GM12878 (cell line): ENCODE measurements at regions not wholly inside any gene's neighbourhood (a gene's known extent, or its start where the extent isn't known, plus 50 kb on each side); places are given as distances from the start of the nearest gene placed in this dataset.

ENCODE experiments used
- ATAC-seq: fragments of 200-7000 bp; cut with Tn5 transposase; 3 replicates; pipeline ENCODE4 v1.9.1; 2020; ENCODE audit warnings: mild to moderate bottlenecking, moderate library complexity
- BruUV-seq: library from RNA; stranded (reverse); fragments of 400-500 nt; replicated peaks from 2 replicates; lab custom pipeline; 2021; lab: Mats Ljungman, UMichigan
- CTCF ChIA-PET: fragments of 300-600 bp; sonication (Branson Sonifier 250); formaldehyde crosslinking; extraction: SDS; loops from one replicate; lab custom pipeline; 2021; ENCODE audit warnings: inconsistent platforms; lab: Yijun Ruan, JAX
- POLR2A ChIA-PET: fragments of 350-600 bp; formaldehyde crosslinking; extraction: SDS; loops from one replicate; lab custom pipeline; 2021; ENCODE audit warnings: inconsistent platforms; lab: Charles Lee
- RAD21 ChIA-PET: fragments of 300-600 bp; sonication (Branson Sonifier 250); formaldehyde crosslinking; loops from one replicate; lab custom pipeline; 2023; ENCODE audit warnings: antibody characterized with exemption; ENCODE audit not compliant: unreplicated experiment; lab: Charles Lee
- SMC1A ChIA-PET: fragments of 300-600 bp; sonication (Branson Sonifier 250); formaldehyde crosslinking; loops from one replicate; lab custom pipeline; 2023; ENCODE audit not compliant: unreplicated experiment, uncharacterized antibody; lab: Charles Lee
- DNase-seq: peaks from one replicate; pipeline ENCODE4 v3.0.0-alpha.2; 2011; ENCODE audit warnings: low read depth, low spot score
- FAIRE-seq: peaks from 3 replicates; lab custom pipeline; 2011; peaks lifted over from hg19 to GRCh38; lab: Jason Lieb, UNC
- H2AFZ ChIP-seq: 2 replicates; pipeline ENCODE4 v1.6.0; 2011; ENCODE audit warnings: low read depth, low read length, control low read depth; ENCODE audit not compliant: control insufficient read depth
- H3K27ac ChIP-seq: 2 replicates; pipeline ENCODE4 v1.5.1; 2011; ENCODE audit warnings: control low read depth; ENCODE audit not compliant: control insufficient read depth, insufficient read depth
- H3K27me3 ChIP-seq, 2 experiments: replicated peaks in 1 of 2; 2 replicates each; pipeline versions ENCODE4 v1.6.0 to v1.6.1; 2011; ENCODE audit warnings: low read length in 1 of 2; ENCODE audit not compliant: control insufficient read depth in 2 of 2, insufficient read depth in 2 of 2
- H3K36me3 ChIP-seq, 2 experiments: 2 replicates each; pipeline ENCODE4 v1.5.1; 2011; ENCODE audit warnings: low read length in 1 of 2; ENCODE audit not compliant: control insufficient read depth in 2 of 2, insufficient read depth in 2 of 2
- H3K4me1 ChIP-seq: 2 replicates; pipeline ENCODE4 v1.6.1; 2011; ENCODE audit warnings: mild to moderate bottlenecking, low read length, moderate library complexity, mixed read lengths; ENCODE audit not compliant: control insufficient read depth, insufficient read depth
- H3K4me2 ChIP-seq: 2 replicates; pipeline ENCODE4 v1.6.0; 2011; ENCODE audit warnings: control low read depth; ENCODE audit not compliant: control insufficient read depth, insufficient read depth
- H3K4me3 ChIP-seq: fragments of 200-600 bp; sonication (generic); 2 replicates; pipeline ENCODE4 v1.5.1; 2016
- H3K79me2 ChIP-seq: 2 replicates; pipeline ENCODE4 v1.6.0; 2011; ENCODE audit warnings: low read length; ENCODE audit not compliant: control insufficient read depth, insufficient read depth
- H3K9ac ChIP-seq: 2 replicates; pipeline ENCODE4 v1.8.0; 2011; ENCODE audit warnings: low read length, control low read depth, mixed read lengths; ENCODE audit not compliant: control insufficient read depth, insufficient read depth
- H3K9me3 ChIP-seq: replicated peaks from 3 replicates; pipeline ENCODE4 v1.5.1; 2011; ENCODE audit warnings: mild to moderate bottlenecking, low read length; ENCODE audit not compliant: control insufficient read depth, insufficient read depth
- H4K20me1 ChIP-seq: 2 replicates; pipeline ENCODE4 v1.6.0; 2011; ENCODE audit not compliant: control insufficient read depth, insufficient read depth
- CBFB ChIP-seq: IDR thresholded peaks from 2 replicates; pipeline ENCODE4 v1.6.1; 2016; ENCODE audit warnings: antibody characterized with exemption, low read depth
- CEBPB ChIP-seq, 2 experiments: fragments of 150-350 bp in 1 of 2; IDR thresholded peaks; 2 replicates each; pipeline ENCODE4 v1.6.1; 2012 to 2014; ENCODE audit warnings: low read depth in 2 of 2, low read length in 2 of 2, borderline replicate concordance in 1 of 2, inconsistent platforms in 1 of 2
- ESRRA ChIP-seq: IDR thresholded peaks from 2 replicates; pipeline ENCODE4 v1.6.1; 2012; ENCODE audit warnings: mild to moderate bottlenecking, low read length, improper control_type of control experiment
- GABPA ChIP-seq: IDR thresholded peaks from 2 replicates; pipeline ENCODE4 v1.6.1; 2014; ENCODE audit warnings: antibody characterized with exemption, low read depth, mild to moderate bottlenecking, inconsistent platforms
- HCFC1 ChIP-seq: fragments of 150-350 bp; IDR thresholded peaks from 2 replicates; pipeline ENCODE4 v1.6.1; 2014; ENCODE audit warnings: low read length
- HDGF ChIP-seq: fragments of 450-650 bp; IDR thresholded peaks from 2 replicates; pipeline ENCODE4 v1.6.1; 2016; ENCODE audit warnings: antibody characterized with exemption
- LARP7 ChIP-seq: fragments of 450-650 bp; IDR thresholded peaks from 2 replicates; pipeline ENCODE4 v1.6.1; 2017; ENCODE audit warnings: mild to moderate bottlenecking
- MEF2A ChIP-seq: IDR thresholded peaks from 2 replicates; pipeline ENCODE4 v1.6.1; 2011; ENCODE audit warnings: low read depth, mild to moderate bottlenecking, low read length, moderate library complexity; ENCODE audit not compliant: insufficient read depth
- POLR2A ChIP-seq: IDR thresholded peaks from 2 replicates; pipeline ENCODE4 v1.6.1; 2011; ENCODE audit warnings: low read depth, mild to moderate bottlenecking, low read length
- RB1 ChIP-seq: fragments of 450-650 bp; formaldehyde crosslinking; IDR thresholded peaks from 2 replicates; pipeline ENCODE4 v1.6.1; 2017; ENCODE audit warnings: mild to moderate bottlenecking, borderline replicate concordance
- SREBF2 ChIP-seq: IDR thresholded peaks from 2 replicates; pipeline ENCODE4 v1.6.1; 2012; ENCODE audit warnings: mild to moderate bottlenecking, low read length
- TBL1XR1 ChIP-seq: IDR thresholded peaks from 2 replicates; pipeline ENCODE4 v1.6.1; 2012; ENCODE audit warnings: low read depth, low read length, improper control_type of control experiment
- TCF12 ChIP-seq: IDR thresholded peaks from 2 replicates; pipeline ENCODE4 v1.6.1; 2011; ENCODE audit warnings: low read depth, mild to moderate bottlenecking, low read length
- YY1 ChIP-seq: IDR thresholded peaks from 2 replicates; pipeline ENCODE4 v1.6.1; 2011; ENCODE audit warnings: low read depth, mild to moderate bottlenecking, low read length
- ZNF24 ChIP-seq: fragments of 450-650 bp; IDR thresholded peaks from 2 replicates; pipeline ENCODE4 v1.6.1; 2017; ENCODE audit warnings: antibody characterized with exemption, mild to moderate bottlenecking
- ZNF622 ChIP-seq: fragments of 450-650 bp; IDR thresholded peaks from 2 replicates; pipeline ENCODE4 v1.6.1; 2017; ENCODE audit warnings: mild to moderate bottlenecking, inconsistent platforms
- WGBS: methylation state at CpG from one replicate; pipeline ENCODE4 v1.1.6; 2016; ENCODE audit warnings: low lambda C conversion rate; ENCODE audit not compliant: insufficient replicate concordance, insufficient coverage; ENCODE audit errors: missing lambda C conversion rate; 5-methylcytosine and 5-hydroxymethylcytosine counted together
- in situ Hi-C: fragments of 300-500 bp; cut with MboI; formaldehyde crosslinking; loops from 9 replicates; pipeline ENCODE4 v1.14.3; 2018; ENCODE audit warnings: mixed read lengths
- intact Hi-C: fragments of 100-400 bp; cut with micrococcal nuclease; formaldehyde crosslinking; loops from one replicate; pipeline ENCODE4 v1.14.2; 2022; ENCODE audit not compliant: unreplicated experiment
- TF ChIP-seq, protein P1 (sequence below): fragments of 450-650 bp; IDR thresholded peaks from 2 replicates; pipeline ENCODE4 v1.6.1; 2017; ENCODE audit warnings: mild to moderate bottlenecking, moderate library complexity

DNA sequence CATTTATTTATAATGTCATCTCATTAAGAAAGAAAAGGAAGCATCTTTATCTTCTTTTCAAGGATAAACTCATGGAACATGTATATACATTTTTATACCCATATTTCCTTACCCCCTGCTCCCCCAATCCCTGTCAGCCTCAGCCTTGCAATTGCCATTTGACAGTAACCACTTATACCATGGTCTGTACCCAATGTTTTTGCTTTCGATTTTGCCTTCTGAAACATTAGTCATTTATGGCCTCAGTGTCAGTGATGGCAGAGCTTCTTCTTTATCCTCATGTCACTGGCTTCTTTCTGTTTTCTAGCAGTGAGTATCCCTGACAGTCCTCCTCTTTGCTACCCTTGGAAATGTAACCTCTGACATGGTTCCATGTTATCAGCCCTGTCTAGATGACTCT lies 228.4 kb downstream of the SPRY1 start:
- SMC1A ChIA-PET = interaction anchor here (1.9 kb wide), 1 partner anchor 36 kb away, joined by 6 read pairs; no protein-coding TSS in a partner anchor
- POLR2A ChIA-PET = interaction anchor here (1.6 kb wide), 1 partner anchor 25 kb away, joined by 4 read pairs; no protein-coding TSS in a partner anchor
- WGBS = 0% methylated on average over 1 of the region's 1 CpG

More for the DNA sequence above, 228.4 kb downstream of the SPRY1 start:
- H4K20me1 ChIP-seq = no peaks in the 10 kb centered on the region
- TF ChIP-seq, protein P1, sequence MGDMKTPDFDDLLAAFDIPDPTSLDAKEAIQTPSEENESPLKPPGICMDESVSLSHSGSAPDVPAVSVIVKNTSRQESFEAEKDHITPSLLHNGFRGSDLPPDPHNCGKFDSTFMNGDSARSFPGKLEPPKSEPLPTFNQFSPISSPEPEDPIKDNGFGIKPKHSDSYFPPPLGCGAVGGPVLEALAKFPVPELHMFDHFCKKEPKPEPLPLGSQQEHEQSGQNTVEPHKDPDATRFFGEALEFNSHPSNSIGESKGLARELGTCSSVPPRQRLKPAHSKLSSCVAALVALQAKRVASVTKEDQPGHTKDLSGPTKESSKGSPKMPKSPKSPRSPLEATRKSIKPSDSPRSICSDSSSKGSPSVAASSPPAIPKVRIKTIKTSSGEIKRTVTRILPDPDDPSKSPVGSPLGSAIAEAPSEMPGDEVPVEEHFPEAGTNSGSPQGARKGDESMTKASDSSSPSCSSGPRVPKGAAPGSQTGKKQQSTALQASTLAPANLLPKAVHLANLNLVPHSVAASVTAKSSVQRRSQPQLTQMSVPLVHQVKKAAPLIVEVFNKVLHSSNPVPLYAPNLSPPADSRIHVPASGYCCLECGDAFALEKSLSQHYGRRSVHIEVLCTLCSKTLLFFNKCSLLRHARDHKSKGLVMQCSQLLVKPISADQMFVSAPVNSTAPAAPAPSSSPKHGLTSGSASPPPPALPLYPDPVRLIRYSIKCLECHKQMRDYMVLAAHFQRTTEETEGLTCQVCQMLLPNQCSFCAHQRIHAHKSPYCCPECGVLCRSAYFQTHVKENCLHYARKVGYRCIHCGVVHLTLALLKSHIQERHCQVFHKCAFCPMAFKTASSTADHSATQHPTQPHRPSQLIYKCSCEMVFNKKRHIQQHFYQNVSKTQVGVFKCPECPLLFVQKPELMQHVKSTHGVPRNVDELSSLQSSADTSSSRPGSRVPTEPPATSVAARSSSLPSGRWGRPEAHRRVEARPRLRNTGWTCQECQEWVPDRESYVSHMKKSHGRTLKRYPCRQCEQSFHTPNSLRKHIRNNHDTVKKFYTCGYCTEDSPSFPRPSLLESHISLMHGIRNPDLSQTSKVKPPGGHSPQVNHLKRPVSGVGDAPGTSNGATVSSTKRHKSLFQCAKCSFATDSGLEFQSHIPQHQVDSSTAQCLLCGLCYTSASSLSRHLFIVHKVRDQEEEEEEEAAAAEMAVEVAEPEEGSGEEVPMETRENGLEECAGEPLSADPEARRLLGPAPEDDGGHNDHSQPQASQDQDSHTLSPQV = no peak
- TF ChIP-seq LARP7 (no peak), HDGF (no peak), ZNF622 (no peak), CEBPB (IDR thresholded peaks at IDR 0.05; ENCODE audit: borderline replicate concordance in 1 of 2, low read depth in 2 of 2, low read length in 2 of 2) (no peak), TCF12 (no peak), CBFB (no peak), ESRRA (no peak), POLR2A (no peak), MEF2A (no peak), HCFC1 (no peak), SREBF2 (no peak), ZNF24 (no peak), RB1 (no peak), TBL1XR1 (no peak), GABPA (no peak), YY1 (no peak)
- no peaks in the 10 kb centered on the region for H3K36me3 ChIP-seq
- no peak overlapping the region for H3K9ac ChIP-seq
- DNase-seq = peak; percentile 27
- intact Hi-C loops (no loop called here), in situ Hi-C loops (no loop called here)
- no peak for FAIRE-seq
- H3K9me3 ChIP-seq = no peaks in the 10 kb centered on the region; the same call in 1 of the 3 replicates
- no peak overlapping the region for H3K27ac ChIP-seq
- no peak overlapping the region for H3K4me2 ChIP-seq
- no peak overlapping the region for H3K4me3 ChIP-seq
- H3K79me2 ChIP-seq = no peaks in the 10 kb centered on the region
- no peaks in the 10 kb centered on the region for H3K4me1 ChIP-seq
- no peak overlapping the region for H2AFZ ChIP-seq
- ChIA-PET RAD21 (no interaction called here), CTCF (interaction anchor here (1.6 kb wide), 1 partner anchor 36 kb away, joined by 5 read pairs; no protein-coding TSS in a partner anchor)
- peak; percentile 94 for ATAC-seq
- no TSS peak for BruUV-seq
- H3K27me3 ChIP-seq = no peaks in the 10 kb centered on the region; a peak in 1 of 4 replicates
